ENCODE measurements at regions not wholly inside any gene's neighbourhood (a gene's known extent, or its start where the extent isn't known, plus 50 kb on each side); places are given as distances from the start of the nearest gene placed in this dataset.
"Not testable (repeated sequence)": the region's sequence is repeated elsewhere in the genome, so short reads cannot be mapped to it uniquely, and the experiment has no call there.

GRCh38 chr9:63784421-63784820 lies 1500.6 kb downstream of the FOXD4L5 start:
- CTCF ChIA-PET, DNase-seq: not testable (repeated sequence)

GRCh38 chr9:63781817-63782439 lies 1503.1 kb downstream of the FOXD4L5 start:
- H3K27ac ChIP-seq (ENCODE audit: low read depth, low read length); H3K4me1 Mint-ChIP-seq; H3K27ac Mint-ChIP-seq; H3K9me3 Mint-ChIP-seq; H3K36me3 ChIP-seq (ENCODE audit: insufficient read depth, low read length); POLR2A ChIA-PET; DNase-seq; H3K4me1 ChIP-seq (ENCODE audit: insufficient read depth, low read length); CTCF ChIA-PET; H3K36me3 Mint-ChIP-seq; H3K27me3 Mint-ChIP-seq; H3K4me3 Mint-ChIP-seq; H3K27me3 ChIP-seq (ENCODE audit: insufficient read depth, low read length, poor library complexity, severe bottlenecking); H3K9me3 ChIP-seq (ENCODE audit: low read length); H3K4me3 ChIP-seq (ENCODE audit: low read length): not testable (repeated sequence)

More at GRCh38 chr9:63784421-63784820, 1500.6 kb downstream of the FOXD4L5 start:
- peaks cover 0 to 17% (median 9%) of the 10 kb centered on the region in 5 donors for H3K9me3 Mint-ChIP-seq
- H3K27me3 Mint-ChIP-seq; H3K4me1 ChIP-seq (ENCODE audit: insufficient read depth, low read length); H3K27me3 ChIP-seq (ENCODE audit: insufficient read depth, low read length, poor library complexity, severe bottlenecking); POLR2A ChIA-PET; H3K27ac ChIP-seq (ENCODE audit: low read depth, low read length); H3K27ac Mint-ChIP-seq; H3K9me3 ChIP-seq (ENCODE audit: low read length); H3K36me3 ChIP-seq (ENCODE audit: insufficient read depth, low read length); H3K36me3 Mint-ChIP-seq; H3K4me3 Mint-ChIP-seq; H3K4me3 ChIP-seq (ENCODE audit: low read length); H3K4me1 Mint-ChIP-seq: not testable (repeated sequence)

- peak in 3 of 5 donors; percentile 17 to 46 (median 18) for DNase-seq
- H3K27me3 ChIP-seq (ENCODE audit: insufficient read depth, low read length, poor library complexity, severe bottlenecking); H3K9me3 ChIP-seq (ENCODE audit: low read length); CTCF ChIA-PET; H3K36me3 ChIP-seq (ENCODE audit: insufficient read depth, low read length); H3K4me3 Mint-ChIP-seq; H3K4me1 Mint-ChIP-seq; H3K4me1 ChIP-seq (ENCODE audit: insufficient read depth, low read length); H3K9me3 Mint-ChIP-seq; H3K27ac Mint-ChIP-seq; POLR2A ChIA-PET; H3K36me3 Mint-ChIP-seq; H3K27me3 Mint-ChIP-seq; H3K27ac ChIP-seq (ENCODE audit: low read depth, low read length); H3K4me3 ChIP-seq (ENCODE audit: low read length): not testable (repeated sequence)
Measured at GRCh38 chr9:63781390-63781789, 1503.6 kb downstream of the FOXD4L5 start.

DNA sequence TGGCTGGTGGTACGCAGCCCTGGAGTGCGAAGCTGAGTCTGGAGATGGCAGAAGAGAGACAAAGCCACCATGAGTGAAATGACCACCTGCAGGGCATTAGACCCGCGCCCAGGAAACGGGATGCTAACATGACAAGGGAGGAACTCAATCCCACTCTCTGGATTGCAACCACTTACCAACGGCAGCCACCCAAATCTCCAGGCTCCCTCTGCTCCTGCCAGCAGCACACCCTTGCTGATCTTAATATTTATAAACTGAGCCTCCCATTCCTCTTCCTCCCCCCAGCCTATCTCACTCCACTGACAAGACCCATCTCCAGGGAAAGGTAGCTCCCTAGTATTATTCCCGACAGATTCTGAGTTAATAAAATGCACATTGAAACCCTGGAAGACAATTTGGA lies 1508.8 kb downstream of the FOXD4L5 start:
- H3K4me3 ChIP-seq (ENCODE audit: low read length); H3K4me1 ChIP-seq (ENCODE audit: insufficient read depth, low read length); H3K9me3 ChIP-seq (ENCODE audit: low read length); H3K36me3 Mint-ChIP-seq; H3K9me3 Mint-ChIP-seq; H3K4me1 Mint-ChIP-seq; POLR2A ChIA-PET; CTCF ChIA-PET; H3K36me3 ChIP-seq (ENCODE audit: insufficient read depth, low read length); H3K27ac Mint-ChIP-seq; H3K27me3 Mint-ChIP-seq; DNase-seq; H3K27ac ChIP-seq (ENCODE audit: low read depth, low read length); H3K4me3 Mint-ChIP-seq; H3K27me3 ChIP-seq (ENCODE audit: insufficient read depth, low read length, poor library complexity, severe bottlenecking): not testable (repeated sequence)

DNA sequence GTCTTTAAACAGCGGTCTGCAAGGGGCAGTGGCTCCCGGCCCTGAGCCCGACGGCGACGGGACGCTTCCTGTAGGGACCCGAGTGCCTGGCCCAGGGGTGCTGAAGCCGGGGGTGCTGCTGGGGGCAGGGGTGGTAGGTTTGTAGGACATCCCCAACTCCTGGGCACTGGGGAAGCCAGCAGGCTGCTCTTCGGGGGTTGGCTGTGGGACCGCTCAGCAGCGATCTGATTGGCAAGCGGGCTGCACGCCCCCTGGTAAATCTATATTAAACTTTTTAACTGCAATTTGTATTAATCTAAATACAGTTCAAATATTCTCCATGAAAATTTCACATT lies 1510.0 kb downstream of the FOXD4L5 start:
- H3K9me3 ChIP-seq (ENCODE audit: low read length); H3K27me3 ChIP-seq (ENCODE audit: insufficient read depth, low read length, poor library complexity, severe bottlenecking); H3K4me3 ChIP-seq (ENCODE audit: low read length); H3K27me3 Mint-ChIP-seq; CTCF ChIA-PET; H3K36me3 ChIP-seq (ENCODE audit: insufficient read depth, low read length); H3K27ac Mint-ChIP-seq; POLR2A ChIA-PET; H3K36me3 Mint-ChIP-seq; H3K4me1 Mint-ChIP-seq; H3K9me3 Mint-ChIP-seq; H3K4me1 ChIP-seq (ENCODE audit: insufficient read depth, low read length); H3K4me3 Mint-ChIP-seq; H3K27ac ChIP-seq (ENCODE audit: low read depth, low read length): not testable (repeated sequence)
- peak in 1 of 5 donors; percentile 28 for DNase-seq

- H3K36me3 Mint-ChIP-seq; H3K9me3 Mint-ChIP-seq; H3K4me3 Mint-ChIP-seq; H3K27ac ChIP-seq (ENCODE audit: low read depth, low read length); H3K4me1 Mint-ChIP-seq; DNase-seq; H3K27me3 ChIP-seq (ENCODE audit: insufficient read depth, low read length, poor library complexity, severe bottlenecking); H3K4me1 ChIP-seq (ENCODE audit: insufficient read depth, low read length); H3K27me3 Mint-ChIP-seq; H3K27ac Mint-ChIP-seq; H3K4me3 ChIP-seq (ENCODE audit: low read length); CTCF ChIA-PET; POLR2A ChIA-PET; H3K36me3 ChIP-seq (ENCODE audit: insufficient read depth, low read length); H3K9me3 ChIP-seq (ENCODE audit: low read length): not testable (repeated sequence)
Measured at GRCh38 chr9:63774369-63775091, 1510.5 kb downstream of the FOXD4L5 start.

DNA sequence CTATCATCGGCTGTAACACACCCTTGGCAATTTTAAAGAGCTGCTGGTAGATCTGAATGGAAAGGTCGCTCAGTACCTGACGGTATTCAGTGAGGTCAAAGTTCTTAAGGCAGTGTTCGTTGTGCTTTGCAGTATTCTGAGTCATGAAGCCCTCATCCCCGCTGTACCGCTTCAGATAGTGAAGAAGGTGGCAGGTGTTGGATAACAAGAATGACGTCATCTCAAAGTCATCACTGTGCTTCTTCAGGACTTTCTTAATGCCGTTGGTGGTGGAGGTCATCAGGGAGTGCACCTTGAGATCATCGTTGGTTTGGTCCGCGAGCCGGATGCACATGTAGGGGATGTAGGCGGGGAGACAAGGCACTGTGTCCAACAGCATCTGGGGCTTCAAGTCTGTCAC lies 1522.8 kb downstream of the FOXD4L5 start:
- H3K27me3 Mint-ChIP-seq; H3K4me1 Mint-ChIP-seq; POLR2A ChIA-PET; H3K27ac Mint-ChIP-seq; H3K4me3 Mint-ChIP-seq; H3K36me3 ChIP-seq (ENCODE audit: insufficient read depth, low read length); H3K4me1 ChIP-seq (ENCODE audit: insufficient read depth, low read length); DNase-seq; H3K27me3 ChIP-seq (ENCODE audit: insufficient read depth, low read length, poor library complexity, severe bottlenecking); H3K27ac ChIP-seq (ENCODE audit: low read depth, low read length); CTCF ChIA-PET; H3K4me3 ChIP-seq (ENCODE audit: low read length); H3K36me3 Mint-ChIP-seq; H3K9me3 ChIP-seq (ENCODE audit: low read length); H3K9me3 Mint-ChIP-seq: not testable (repeated sequence)

DNA sequence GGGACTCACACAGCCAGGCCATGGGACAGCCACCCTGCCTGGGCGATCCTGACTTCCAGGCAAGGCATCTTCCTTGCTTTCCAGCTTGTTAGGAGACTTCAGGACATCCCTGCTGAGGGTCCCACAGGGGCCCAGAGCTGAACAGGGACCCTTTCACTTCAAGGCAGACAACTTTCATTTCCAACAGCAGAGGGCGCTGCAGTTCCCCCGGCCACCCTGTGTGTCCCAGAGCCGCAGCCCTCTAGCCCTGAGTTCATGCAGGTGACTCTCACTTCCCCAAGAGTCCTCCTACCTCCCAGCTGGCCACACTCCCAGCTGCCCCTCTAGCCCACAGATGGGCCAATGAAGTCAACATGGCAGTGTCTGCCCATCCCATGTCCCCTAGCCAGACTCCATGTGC lies 1556.0 kb downstream of the FOXD4L5 start:
- H3K9me3 ChIP-seq (ENCODE audit: low read length); H3K27me3 ChIP-seq (ENCODE audit: insufficient read depth, low read length, poor library complexity, severe bottlenecking); H3K4me3 Mint-ChIP-seq; H3K36me3 ChIP-seq (ENCODE audit: insufficient read depth, low read length); H3K27ac ChIP-seq (ENCODE audit: low read depth, low read length); DNase-seq; H3K36me3 Mint-ChIP-seq; H3K4me3 ChIP-seq (ENCODE audit: low read length); H3K4me1 Mint-ChIP-seq; POLR2A ChIA-PET; H3K27ac Mint-ChIP-seq; H3K4me1 ChIP-seq (ENCODE audit: insufficient read depth, low read length); CTCF ChIA-PET; H3K27me3 Mint-ChIP-seq; H3K9me3 Mint-ChIP-seq: not testable (repeated sequence)

- POLR2A ChIA-PET, result no interaction called here
- Histone ChIP-seq H3K27me3 (ENCODE audit: insufficient read depth, low read length, poor library complexity, severe bottlenecking) (no peaks in the 10 kb centered on the region), H3K9me3 (ENCODE audit: low read length) (no peaks in the 10 kb centered on the region), H3K36me3 (ENCODE audit: insufficient read depth, low read length) (no peaks in the 10 kb centered on the region), H3K4me3 (ENCODE audit: low read length) (no peak overlapping the region), H3K27ac (ENCODE audit: low read depth, low read length) (no peak overlapping the region), H3K4me1 (ENCODE audit: insufficient read depth, low read length) (no peaks in the 10 kb centered on the region)
- no peak overlapping the region for H3K4me3 Mint-ChIP-seq
- peaks cover 0 to 6% (median 2%) of the 10 kb centered on the region in 5 donors for H3K9me3 Mint-ChIP-seq
- H3K36me3 Mint-ChIP-seq, result no peaks in the 10 kb centered on the region
- no peak for DNase-seq
- H3K27ac Mint-ChIP-seq, result no peak overlapping the region
- no peaks in the 10 kb centered on the region for H3K27me3 Mint-ChIP-seq
- CTCF ChIA-PET, result no interaction called here
- no peaks in the 10 kb centered on the region for H3K4me1 Mint-ChIP-seq
Measured at GRCh38 chr9:63728287-63728686, 1556.7 kb downstream of the FOXD4L5 start.
